ENCODE measurements at regions not wholly inside any gene's neighbourhood (a gene's known extent, or its start where the extent isn't known, plus 50 kb on each side); places are given as distances from the start of the nearest gene placed in this dataset.

DNA sequence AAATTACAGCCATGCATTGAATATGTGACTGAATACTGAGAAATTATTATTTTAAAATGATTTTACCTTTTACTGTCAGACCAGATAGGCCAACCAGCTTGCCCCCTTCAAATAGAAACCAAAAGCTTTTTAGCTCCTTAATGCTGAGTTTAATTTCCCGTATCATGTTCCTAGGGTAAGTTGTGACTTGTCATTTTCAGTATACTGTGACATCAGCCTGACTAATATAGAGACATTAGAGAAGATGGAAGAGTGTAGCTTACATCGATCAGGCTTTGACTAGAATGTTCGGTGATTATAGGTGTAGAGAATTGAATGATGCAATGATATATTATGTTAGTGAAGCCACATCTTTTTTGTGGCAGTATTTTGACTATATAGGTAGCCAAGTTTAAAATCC lies 50.6 kb upstream of the ZEB2 start:
- no peaks in the 10 kb centered on the region for H3K79me2 ChIP-seq (ENCODE audit: insufficient read depth, low read length)
- CTCF ChIA-PET: no interaction called here
- POLR2A ChIA-PET: no interaction called here
- RAD21 ChIA-PET (ENCODE audit: low non-redundant PET in 1 of 2, low total read pairs in 2 of 2, uncharacterized antibody in 2 of 2, unreplicated experiment in 2 of 2): no interaction called here
- H3K9me3 ChIP-seq (ENCODE audit: control insufficient read depth in 1 of 2, insufficient read depth in 1 of 2, low read depth in 1 of 2, low read length in 2 of 2): no peaks in the 10 kb centered on the region
- H3K9ac ChIP-seq (ENCODE audit: low read length): no peak overlapping the region
- no peak overlapping the region for H2AFZ ChIP-seq (ENCODE audit: low read depth, low read length, poor library complexity, severe bottlenecking)
- no peaks in the 10 kb centered on the region for H3K4me1 ChIP-seq (ENCODE audit: control insufficient read depth in 1 of 2, insufficient read depth in 2 of 2, low read length in 2 of 2)
- no peak for DNase-seq (ENCODE audit: low read depth, low spot score)
- H3K4me3 ChIP-seq (replicated peaks in 1 of 2; ENCODE audit: low read depth in 1 of 2, low read length in 2 of 2): no peak overlapping the region
- intact Hi-C loops (cut with micrococcal nuclease): no loop called here
- H3K27me3 ChIP-seq (ENCODE audit: insufficient read depth, low read length): no peaks in the 10 kb centered on the region
- no peak for TF ChIP-seq ZNF274 (IDR thresholded peaks at IDR 0.05; ENCODE audit: low read depth, low read length)
- TF ChIP-seq, protein P1, sequence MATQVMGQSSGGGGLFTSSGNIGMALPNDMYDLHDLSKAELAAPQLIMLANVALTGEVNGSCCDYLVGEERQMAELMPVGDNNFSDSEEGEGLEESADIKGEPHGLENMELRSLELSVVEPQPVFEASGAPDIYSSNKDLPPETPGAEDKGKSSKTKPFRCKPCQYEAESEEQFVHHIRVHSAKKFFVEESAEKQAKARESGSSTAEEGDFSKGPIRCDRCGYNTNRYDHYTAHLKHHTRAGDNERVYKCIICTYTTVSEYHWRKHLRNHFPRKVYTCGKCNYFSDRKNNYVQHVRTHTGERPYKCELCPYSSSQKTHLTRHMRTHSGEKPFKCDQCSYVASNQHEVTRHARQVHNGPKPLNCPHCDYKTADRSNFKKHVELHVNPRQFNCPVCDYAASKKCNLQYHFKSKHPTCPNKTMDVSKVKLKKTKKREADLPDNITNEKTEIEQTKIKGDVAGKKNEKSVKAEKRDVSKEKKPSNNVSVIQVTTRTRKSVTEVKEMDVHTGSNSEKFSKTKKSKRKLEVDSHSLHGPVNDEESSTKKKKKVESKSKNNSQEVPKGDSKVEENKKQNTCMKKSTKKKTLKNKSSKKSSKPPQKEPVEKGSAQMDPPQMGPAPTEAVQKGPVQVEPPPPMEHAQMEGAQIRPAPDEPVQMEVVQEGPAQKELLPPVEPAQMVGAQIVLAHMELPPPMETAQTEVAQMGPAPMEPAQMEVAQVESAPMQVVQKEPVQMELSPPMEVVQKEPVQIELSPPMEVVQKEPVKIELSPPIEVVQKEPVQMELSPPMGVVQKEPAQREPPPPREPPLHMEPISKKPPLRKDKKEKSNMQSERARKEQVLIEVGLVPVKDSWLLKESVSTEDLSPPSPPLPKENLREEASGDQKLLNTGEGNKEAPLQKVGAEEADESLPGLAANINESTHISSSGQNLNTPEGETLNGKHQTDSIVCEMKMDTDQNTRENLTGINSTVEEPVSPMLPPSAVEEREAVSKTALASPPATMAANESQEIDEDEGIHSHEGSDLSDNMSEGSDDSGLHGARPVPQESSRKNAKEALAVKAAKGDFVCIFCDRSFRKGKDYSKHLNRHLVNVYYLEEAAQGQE (IDR thresholded peaks at IDR 0.05; ENCODE audit: low read depth): no peak
- TF ChIP-seq SP1 (IDR thresholded peaks at IDR 0.05; ENCODE audit: low read depth): no peak
- TF ChIP-seq EZH2phosphoT487 (IDR thresholded peaks at IDR 0.05; ENCODE audit: borderline replicate concordance): no peak
- TF ChIP-seq, protein P2, sequence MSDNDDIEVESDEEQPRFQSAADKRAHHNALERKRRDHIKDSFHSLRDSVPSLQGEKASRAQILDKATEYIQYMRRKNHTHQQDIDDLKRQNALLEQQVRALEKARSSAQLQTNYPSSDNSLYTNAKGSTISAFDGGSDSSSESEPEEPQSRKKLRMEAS (IDR thresholded peaks at IDR 0.05): no peak
- no peak for TF ChIP-seq ZFX (IDR thresholded peaks at IDR 0.05)
- TF ChIP-seq SRF (IDR thresholded peaks at IDR 0.05; ENCODE audit: low read depth): no peak
- no peak for TF ChIP-seq SIN3A (IDR thresholded peaks at IDR 0.05; ENCODE audit: low read depth)
- TF ChIP-seq, protein P3, sequence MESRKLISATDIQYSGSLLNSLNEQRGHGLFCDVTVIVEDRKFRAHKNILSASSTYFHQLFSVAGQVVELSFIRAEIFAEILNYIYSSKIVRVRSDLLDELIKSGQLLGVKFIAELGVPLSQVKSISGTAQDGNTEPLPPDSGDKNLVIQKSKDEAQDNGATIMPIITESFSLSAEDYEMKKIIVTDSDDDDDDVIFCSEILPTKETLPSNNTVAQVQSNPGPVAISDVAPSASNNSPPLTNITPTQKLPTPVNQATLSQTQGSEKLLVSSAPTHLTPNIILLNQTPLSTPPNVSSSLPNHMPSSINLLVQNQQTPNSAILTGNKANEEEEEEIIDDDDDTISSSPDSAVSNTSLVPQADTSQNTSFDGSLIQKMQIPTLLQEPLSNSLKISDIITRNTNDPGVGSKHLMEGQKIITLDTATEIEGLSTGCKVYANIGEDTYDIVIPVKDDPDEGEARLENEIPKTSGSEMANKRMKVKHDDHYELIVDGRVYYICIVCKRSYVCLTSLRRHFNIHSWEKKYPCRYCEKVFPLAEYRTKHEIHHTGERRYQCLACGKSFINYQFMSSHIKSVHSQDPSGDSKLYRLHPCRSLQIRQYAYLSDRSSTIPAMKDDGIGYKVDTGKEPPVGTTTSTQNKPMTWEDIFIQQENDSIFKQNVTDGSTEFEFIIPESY (IDR thresholded peaks at IDR 0.05; ENCODE audit: extremely low read depth, insufficient replicate concordance, low read length): no peak
- no peak for TF ChIP-seq YY1 (IDR thresholded peaks at IDR 0.05; ENCODE audit: extremely low read depth, insufficient replicate concordance, low read depth, low read length)
- no peak for TF ChIP-seq RAD21 (IDR thresholded peaks at IDR 0.05; ENCODE audit: low read depth)
- TF ChIP-seq, protein P4, sequence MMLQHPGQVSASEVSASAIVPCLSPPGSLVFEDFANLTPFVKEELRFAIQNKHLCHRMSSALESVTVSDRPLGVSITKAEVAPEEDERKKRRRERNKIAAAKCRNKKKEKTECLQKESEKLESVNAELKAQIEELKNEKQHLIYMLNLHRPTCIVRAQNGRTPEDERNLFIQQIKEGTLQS (IDR thresholded peaks at IDR 0.05): no peak
- no peak for TF ChIP-seq EZH2 (IDR thresholded peaks at IDR 0.05)
- no peak for TF ChIP-seq EGR1 (IDR thresholded peaks at IDR 0.05; ENCODE audit: low read depth)
- TF ChIP-seq, protein P5, sequence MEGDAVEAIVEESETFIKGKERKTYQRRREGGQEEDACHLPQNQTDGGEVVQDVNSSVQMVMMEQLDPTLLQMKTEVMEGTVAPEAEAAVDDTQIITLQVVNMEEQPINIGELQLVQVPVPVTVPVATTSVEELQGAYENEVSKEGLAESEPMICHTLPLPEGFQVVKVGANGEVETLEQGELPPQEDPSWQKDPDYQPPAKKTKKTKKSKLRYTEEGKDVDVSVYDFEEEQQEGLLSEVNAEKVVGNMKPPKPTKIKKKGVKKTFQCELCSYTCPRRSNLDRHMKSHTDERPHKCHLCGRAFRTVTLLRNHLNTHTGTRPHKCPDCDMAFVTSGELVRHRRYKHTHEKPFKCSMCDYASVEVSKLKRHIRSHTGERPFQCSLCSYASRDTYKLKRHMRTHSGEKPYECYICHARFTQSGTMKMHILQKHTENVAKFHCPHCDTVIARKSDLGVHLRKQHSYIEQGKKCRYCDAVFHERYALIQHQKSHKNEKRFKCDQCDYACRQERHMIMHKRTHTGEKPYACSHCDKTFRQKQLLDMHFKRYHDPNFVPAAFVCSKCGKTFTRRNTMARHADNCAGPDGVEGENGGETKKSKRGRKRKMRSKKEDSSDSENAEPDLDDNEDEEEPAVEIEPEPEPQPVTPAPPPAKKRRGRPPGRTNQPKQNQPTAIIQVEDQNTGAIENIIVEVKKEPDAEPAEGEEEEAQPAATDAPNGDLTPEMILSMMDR (IDR thresholded peaks at IDR 0.05 in 2 of 3, conservative IDR thresholded peaks at IDR 0.05 in 1 of 3; ENCODE audit: borderline replicate concordance in 1 of 3, insufficient read depth in 1 of 3, low read depth in 2 of 3, low read length in 2 of 3): no peak
- no peak for TF ChIP-seq TCF7L2 (IDR thresholded peaks at IDR 0.05; ENCODE audit: borderline replicate concordance, extremely low read depth, insufficient read depth, insufficient read length)
- no peak for TF ChIP-seq CBX3 (IDR thresholded peaks at IDR 0.05; ENCODE audit: low read depth)
- no peak for TF ChIP-seq CEBPB (IDR thresholded peaks at IDR 0.05; ENCODE audit: low read depth)
- no peak for TF ChIP-seq ELF1 (IDR thresholded peaks at IDR 0.05; ENCODE audit: borderline replicate concordance, low read depth)
- no peak for ATAC-seq
- H3K27ac ChIP-seq (ENCODE audit: low read depth, low read length): no peak overlapping the region
- no peaks in the 10 kb centered on the region for H3K36me3 ChIP-seq (ENCODE audit: control insufficient read depth in 1 of 2, insufficient read depth in 2 of 2, low read length in 2 of 2)
- H4K20me1 ChIP-seq (ENCODE audit: insufficient read depth): no peaks in the 10 kb centered on the region
- BruUV-seq (replicated peaks): no TSS peak
- no peaks in the 10 kb centered on the region for H3K9me2 ChIP-seq (ENCODE audit: insufficient read depth)
- no peak overlapping the region for H3K4me2 ChIP-seq (ENCODE audit: low read length)
